ENCODE measurements at regions not wholly inside any gene's neighbourhood (a gene's known extent, or its start where the extent isn't known, plus 50 kb on each side); places are given as distances from the start of the nearest gene placed in this dataset.

GRCh38 chr15:79373113-79373512 lies 59.0 kb upstream of the MINAR1 start:
- no peak for DNase-seq

- no peak for DNase-seq
These were observed 58.4 kb upstream of the MINAR1 start for GRCh38 chr15:79373728-79374127.

GRCh38 chr15:79376383-79376782 lies 55.8 kb upstream of the MINAR1 start:
- DNase-seq, result no peak

GRCh38 chr15:79378394-79379109 lies 53.6 kb upstream of the MINAR1 start:
- no peak for DNase-seq

- DNase-seq, result peak; percentile 68
These were observed 51.2 kb upstream of the MINAR1 start for GRCh38 chr15:79380755-79381497.

GRCh38 chr15:79381593-79381992 lies 50.5 kb upstream of the MINAR1 start:
- DNase-seq, result no peak

Measured in CD4-positive, alpha-beta T cell treated with Interleukin-10 for 1 hour (primary cell).